Keratinocyte (primary cell): ENCODE measurements at regions not wholly inside any gene's neighbourhood (a gene's known extent, or its start where the extent isn't known, plus 50 kb on each side); places are given as distances from the start of the nearest gene placed in this dataset.

Experiments
- EZH2 ChIP-seq: IDR thresholded peaks from one replicate; pipeline ENCODE4 v1.6.1; 2012; ENCODE audit warnings: inconsistent platforms, mild to moderate bottlenecking, low read length, moderate library complexity
- TF ChIP-seq, protein P1 (sequence below), 3 experiments: IDR thresholded peaks in 1 of 3; conservative IDR thresholded peaks in 1 of 3; optimal IDR thresholded peaks in 1 of 3; 2 replicates in 2 of 3; 3 replicates in 1 of 3; pipeline versions ENCODE3 to v1.5.1; 2011; ENCODE audit warnings: low read length in 3 of 3, mild to moderate bottlenecking in 3 of 3, moderate library complexity in 2 of 3, control low read depth in 1 of 3, inconsistent platforms in 1 of 3; ENCODE audit not compliant: insufficient read depth in 2 of 3; ENCODE audit errors: extremely low read depth in 1 of 3

GRCh38 chr13:18949970-18950369, 231.7 kb downstream of the TUBA3C start:
- TF ChIP-seq, protein P1, sequence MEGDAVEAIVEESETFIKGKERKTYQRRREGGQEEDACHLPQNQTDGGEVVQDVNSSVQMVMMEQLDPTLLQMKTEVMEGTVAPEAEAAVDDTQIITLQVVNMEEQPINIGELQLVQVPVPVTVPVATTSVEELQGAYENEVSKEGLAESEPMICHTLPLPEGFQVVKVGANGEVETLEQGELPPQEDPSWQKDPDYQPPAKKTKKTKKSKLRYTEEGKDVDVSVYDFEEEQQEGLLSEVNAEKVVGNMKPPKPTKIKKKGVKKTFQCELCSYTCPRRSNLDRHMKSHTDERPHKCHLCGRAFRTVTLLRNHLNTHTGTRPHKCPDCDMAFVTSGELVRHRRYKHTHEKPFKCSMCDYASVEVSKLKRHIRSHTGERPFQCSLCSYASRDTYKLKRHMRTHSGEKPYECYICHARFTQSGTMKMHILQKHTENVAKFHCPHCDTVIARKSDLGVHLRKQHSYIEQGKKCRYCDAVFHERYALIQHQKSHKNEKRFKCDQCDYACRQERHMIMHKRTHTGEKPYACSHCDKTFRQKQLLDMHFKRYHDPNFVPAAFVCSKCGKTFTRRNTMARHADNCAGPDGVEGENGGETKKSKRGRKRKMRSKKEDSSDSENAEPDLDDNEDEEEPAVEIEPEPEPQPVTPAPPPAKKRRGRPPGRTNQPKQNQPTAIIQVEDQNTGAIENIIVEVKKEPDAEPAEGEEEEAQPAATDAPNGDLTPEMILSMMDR (optimal IDR thresholded peaks at IDR 0.05 in 1 of 3, IDR thresholded peaks at IDR 0.05 in 1 of 3, conservative IDR thresholded peaks at IDR 0.05 in 1 of 3; ENCODE audit: extremely low read depth in 1 of 3, insufficient read depth in 2 of 3, low read length in 3 of 3), result no peak
- TF ChIP-seq EZH2, result no peak
